ENCODE measurements at regions not wholly inside any gene's neighbourhood (a gene's known extent, or its start where the extent isn't known, plus 50 kb on each side); places are given as distances from the start of the nearest gene placed in this dataset.

- TF ChIP-seq, protein P1, sequence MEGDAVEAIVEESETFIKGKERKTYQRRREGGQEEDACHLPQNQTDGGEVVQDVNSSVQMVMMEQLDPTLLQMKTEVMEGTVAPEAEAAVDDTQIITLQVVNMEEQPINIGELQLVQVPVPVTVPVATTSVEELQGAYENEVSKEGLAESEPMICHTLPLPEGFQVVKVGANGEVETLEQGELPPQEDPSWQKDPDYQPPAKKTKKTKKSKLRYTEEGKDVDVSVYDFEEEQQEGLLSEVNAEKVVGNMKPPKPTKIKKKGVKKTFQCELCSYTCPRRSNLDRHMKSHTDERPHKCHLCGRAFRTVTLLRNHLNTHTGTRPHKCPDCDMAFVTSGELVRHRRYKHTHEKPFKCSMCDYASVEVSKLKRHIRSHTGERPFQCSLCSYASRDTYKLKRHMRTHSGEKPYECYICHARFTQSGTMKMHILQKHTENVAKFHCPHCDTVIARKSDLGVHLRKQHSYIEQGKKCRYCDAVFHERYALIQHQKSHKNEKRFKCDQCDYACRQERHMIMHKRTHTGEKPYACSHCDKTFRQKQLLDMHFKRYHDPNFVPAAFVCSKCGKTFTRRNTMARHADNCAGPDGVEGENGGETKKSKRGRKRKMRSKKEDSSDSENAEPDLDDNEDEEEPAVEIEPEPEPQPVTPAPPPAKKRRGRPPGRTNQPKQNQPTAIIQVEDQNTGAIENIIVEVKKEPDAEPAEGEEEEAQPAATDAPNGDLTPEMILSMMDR (IDR thresholded peaks at IDR 0.05; ENCODE audit: partially characterized antibody, unreplicated experiment), result no peak
- Mint-ChIP-seq H3K27ac (ENCODE audit: unreplicated experiment) (no peak overlapping the region), H3K4me1 (ENCODE audit: low read depth, unreplicated experiment) (peaks cover 2% of the 10 kb centered on the region)
Measured at GRCh38 chr1:239897458-239897857, 194.2 kb upstream of the FMN2 start.

DNA sequence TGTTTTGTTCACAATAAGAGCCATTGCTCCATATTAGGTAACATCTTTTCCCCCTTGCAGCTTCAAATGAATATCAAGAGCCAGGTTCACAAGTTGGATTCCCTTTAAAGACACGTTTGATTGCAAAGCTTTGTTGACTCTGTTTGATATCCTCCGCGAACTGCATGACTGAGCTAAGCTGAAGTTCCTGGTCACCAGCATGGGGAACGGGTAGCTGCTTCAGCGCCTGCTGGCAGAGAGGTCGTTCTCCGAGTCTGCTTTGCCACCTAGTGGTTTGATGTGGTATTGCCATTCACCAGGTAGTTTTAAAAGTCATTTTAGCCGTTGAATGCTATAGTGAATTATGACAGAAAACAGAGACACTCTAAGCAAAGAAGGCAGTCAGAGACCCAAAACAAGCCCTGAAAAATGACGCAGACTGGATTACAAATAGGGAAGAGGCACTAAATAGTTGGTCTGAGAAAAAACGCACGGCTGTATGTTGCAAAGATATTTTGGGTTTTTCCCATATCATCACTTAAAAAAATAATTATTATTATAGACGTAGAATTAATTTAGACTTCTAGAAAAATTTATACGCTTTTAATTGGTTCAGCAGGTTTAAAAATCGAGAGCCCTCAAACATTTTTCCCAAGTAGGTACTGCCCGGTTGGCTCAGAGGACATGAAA lies 193.5 kb upstream of the FMN2 start:
- TF ChIP-seq, protein P1 (IDR thresholded peaks at IDR 0.05; ENCODE audit: partially characterized antibody, unreplicated experiment), result peak; percentile 99
- Mint-ChIP-seq H3K4me3 (ENCODE audit: unreplicated experiment) (no peak overlapping the region), H3K27me3 (ENCODE audit: unreplicated experiment) (no peaks in the 10 kb centered on the region), H3K36me3 (ENCODE audit: unreplicated experiment) (no peaks in the 10 kb centered on the region), H3K4me1 (ENCODE audit: low read depth, unreplicated experiment) (no peaks in the 10 kb centered on the region), H3K27ac (ENCODE audit: unreplicated experiment) (no peak overlapping the region), H3K9me3 (ENCODE audit: unreplicated experiment) (no peaks in the 10 kb centered on the region)
- DNase-seq, result peak; percentile 75

More at GRCh38 chr1:239897458-239897857, 194.2 kb upstream of the FMN2 start:
- DNase-seq, result no peak
- H3K36me3 Mint-ChIP-seq (ENCODE audit: unreplicated experiment), result no peaks in the 10 kb centered on the region
- no peak overlapping the region for H3K4me3 Mint-ChIP-seq (ENCODE audit: unreplicated experiment)
- no peaks in the 10 kb centered on the region for H3K9me3 Mint-ChIP-seq (ENCODE audit: unreplicated experiment)
- H3K27me3 Mint-ChIP-seq (ENCODE audit: unreplicated experiment), result no peaks in the 10 kb centered on the region

- no peak overlapping the region for H3K27ac Mint-ChIP-seq (ENCODE audit: unreplicated experiment)
- no peaks in the 10 kb centered on the region for H3K27me3 Mint-ChIP-seq (ENCODE audit: unreplicated experiment)
- no peaks in the 10 kb centered on the region for H3K9me3 Mint-ChIP-seq (ENCODE audit: unreplicated experiment)
- no peaks in the 10 kb centered on the region for H3K4me1 Mint-ChIP-seq (ENCODE audit: low read depth, unreplicated experiment)
- no peak overlapping the region for H3K4me3 Mint-ChIP-seq (ENCODE audit: unreplicated experiment)
- TF ChIP-seq, protein P1 (IDR thresholded peaks at IDR 0.05; ENCODE audit: partially characterized antibody, unreplicated experiment), result no peak
- H3K36me3 Mint-ChIP-seq (ENCODE audit: unreplicated experiment), result no peaks in the 10 kb centered on the region
- no peak for DNase-seq
Measured at GRCh38 chr1:239899747-239900146, 191.9 kb upstream of the FMN2 start.

DNA sequence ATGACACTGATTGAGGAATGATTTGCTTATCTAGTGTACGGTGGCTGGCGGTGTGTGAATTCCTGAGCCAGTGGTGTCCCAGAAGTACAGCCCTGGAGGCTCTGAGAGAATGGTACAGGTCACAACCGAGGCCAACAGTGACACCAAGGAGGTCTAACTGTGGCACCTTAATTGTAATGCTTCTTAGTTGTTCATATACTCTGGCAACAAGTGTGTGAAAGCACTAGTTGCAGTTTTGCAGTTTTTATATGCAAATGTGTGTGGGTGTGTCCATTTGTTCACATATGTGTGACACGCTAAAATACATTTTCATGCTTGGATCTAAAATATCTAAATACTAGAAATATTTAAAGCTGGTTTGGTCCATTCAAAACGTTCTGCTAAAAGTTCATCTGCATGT lies 185.3 kb upstream of the FMN2 start:
- TF ChIP-seq, protein P1 (IDR thresholded peaks at IDR 0.05; ENCODE audit: partially characterized antibody, unreplicated experiment), result no peak
- no peak overlapping the region for H3K27ac Mint-ChIP-seq (ENCODE audit: unreplicated experiment)
- H3K9me3 Mint-ChIP-seq (ENCODE audit: unreplicated experiment), result no peaks in the 10 kb centered on the region
- no peaks in the 10 kb centered on the region for H3K36me3 Mint-ChIP-seq (ENCODE audit: unreplicated experiment)
- DNase-seq, result no peak
- no peak overlapping the region for H3K4me3 Mint-ChIP-seq (ENCODE audit: unreplicated experiment)
- H3K4me1 Mint-ChIP-seq (ENCODE audit: low read depth, unreplicated experiment), result no peaks in the 10 kb centered on the region
- no peaks in the 10 kb centered on the region for H3K27me3 Mint-ChIP-seq (ENCODE audit: unreplicated experiment)

GRCh38 chr1:239909898-239910297 lies 181.8 kb upstream of the FMN2 start:
- Mint-ChIP-seq H3K4me1 (ENCODE audit: low read depth, unreplicated experiment) (no peaks in the 10 kb centered on the region), H3K36me3 (ENCODE audit: unreplicated experiment) (no peaks in the 10 kb centered on the region), H3K9me3 (ENCODE audit: unreplicated experiment) (no peaks in the 10 kb centered on the region), H3K27me3 (ENCODE audit: unreplicated experiment) (no peaks in the 10 kb centered on the region), H3K4me3 (ENCODE audit: unreplicated experiment) (no peak overlapping the region), H3K27ac (ENCODE audit: unreplicated experiment) (no peak overlapping the region)
- DNase-seq, result no peak
- TF ChIP-seq, protein P1 (IDR thresholded peaks at IDR 0.05; ENCODE audit: partially characterized antibody, unreplicated experiment), result no peak

Data from glutamatergic neuron (in vitro differentiated cells).